CD4-positive, CD25-positive, alpha-beta regulatory T cell (primary cell): ENCODE measurements at regions not wholly inside any gene's neighbourhood (a gene's known extent, or its start where the extent isn't known, plus 50 kb on each side); places are given as distances from the start of the nearest gene placed in this dataset.

Source experiments
- ATAC-seq, 2 donors: fragments of 150-1000 bp; cut with Tn5 transposase; one replicate each; pipeline ENCODE4 v1.10.0; 2021; ENCODE audit warnings: low read depth in 2 of 2, moderate number of reproducible peaks in 2 of 2, moderate library complexity in 1 of 2
- DNase-seq, 3 donors: peaks; one replicate each; pipeline versions ENCODE4 v3.0.0 to v3.0.0-alpha.2; 2012 to 2022; ENCODE audit warnings: mixed read lengths in 1 of 3
- H3K27ac ChIP-seq: one replicate; pipeline ENCODE4 v1.7.0; 2013; ENCODE audit warnings: mild to moderate bottlenecking, low read length; ENCODE audit not compliant: insufficient read depth, poor library complexity, severe bottlenecking
- H3K27me3 ChIP-seq: one replicate; pipeline ENCODE4 v1.7.0; 2013; ENCODE audit warnings: low read length; ENCODE audit not compliant: control insufficient read depth, insufficient read depth
- H3K36me3 ChIP-seq: one replicate; pipeline ENCODE4 v1.7.0; 2013; ENCODE audit warnings: mild to moderate bottlenecking, low read length, moderate library complexity; ENCODE audit not compliant: control insufficient read depth, insufficient read depth
- H3K4me1 ChIP-seq: 2 replicates; pipeline ENCODE4 v1.7.0; 2013; ENCODE audit warnings: mild to moderate bottlenecking, low read length; ENCODE audit not compliant: insufficient read depth, control insufficient read depth, poor library complexity, severe bottlenecking
- H3K4me3 ChIP-seq: one replicate; pipeline ENCODE4 v1.7.0; 2013; ENCODE audit warnings: low read depth, mild to moderate bottlenecking, low read length, moderate library complexity
- H3K9me3 ChIP-seq, 2 experiments: 1 replicate in 1 of 2; 2 replicates in 1 of 2; pipeline ENCODE4 v1.7.0; 2013; ENCODE audit warnings: low read length in 2 of 2, mild to moderate bottlenecking in 1 of 2, moderate library complexity in 1 of 2; ENCODE audit not compliant: control insufficient read depth in 2 of 2
- H3K27ac Mint-ChIP-seq, 3 donors: one replicate each; pipeline ENCODE4 v1.8.0; 2020 to 2022; ENCODE audit warnings: mild to moderate bottlenecking in 3 of 3, mixed read lengths in 3 of 3, moderate library complexity in 2 of 3
- H3K27me3 Mint-ChIP-seq: one replicate; pipeline ENCODE4 v1.8.0; 2022; ENCODE audit warnings: mild to moderate bottlenecking, mixed read lengths
- H3K36me3 Mint-ChIP-seq: one replicate; pipeline ENCODE4 v1.8.0; 2020; ENCODE audit warnings: mixed read lengths
- H3K4me1 Mint-ChIP-seq, 4 donors: one replicate each; pipeline ENCODE4 v1.8.0; 2020 to 2022; ENCODE audit warnings: mixed read lengths in 4 of 4, mild to moderate bottlenecking in 1 of 4
- H3K4me3 Mint-ChIP-seq, 4 donors: one replicate each; pipeline ENCODE4 v1.8.0; 2020 to 2022; ENCODE audit warnings: mild to moderate bottlenecking in 4 of 4, mixed read lengths in 4 of 4, moderate library complexity in 3 of 4
- H3K9me3 Mint-ChIP-seq, 7 donors: one replicate each; pipeline ENCODE4 v1.8.0; 2020 to 2022; ENCODE audit warnings: mixed read lengths in 7 of 7, mild to moderate bottlenecking in 3 of 7, moderate library complexity in 2 of 7

DNA sequence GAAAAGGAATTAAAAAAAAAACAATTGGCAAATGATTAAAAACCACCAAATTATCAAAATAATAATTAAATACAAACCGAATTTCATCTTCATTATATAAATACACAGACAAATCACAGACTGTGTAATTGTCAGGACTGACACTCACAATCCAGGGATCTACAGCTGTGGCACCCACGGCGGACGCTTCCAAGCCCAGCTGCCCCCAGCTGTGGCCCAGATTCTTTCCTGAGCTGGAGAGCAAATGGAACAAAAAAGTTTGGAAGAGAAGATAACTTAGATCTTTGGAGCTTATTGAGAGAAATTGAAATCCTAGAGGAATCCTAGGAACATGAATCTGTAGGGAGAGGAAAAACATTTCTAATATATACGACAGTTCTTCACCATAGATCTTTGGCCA is 316.1 kb downstream of the OTUD1 start:
- Mint-ChIP-seq H3K4me1 (no peaks in the 10 kb centered on the region), H3K27ac (no peak overlapping the region), H3K27me3 (no peaks in the 10 kb centered on the region), H3K9me3 (no peaks in the 10 kb centered on the region), H3K36me3 (no peaks in the 10 kb centered on the region), H3K4me3 (no peak overlapping the region)
- no peaks in the 10 kb centered on the region for H3K27me3 ChIP-seq
- DNase-seq (no peak), ATAC-seq (no peak)
- H3K36me3 ChIP-seq, result no peaks in the 10 kb centered on the region
- H3K4me1 ChIP-seq, result no peaks in the 10 kb centered on the region
- no peak overlapping the region for H3K27ac ChIP-seq
- H3K4me3 ChIP-seq, result no peak overlapping the region
- no peaks in the 10 kb centered on the region for H3K9me3 ChIP-seq

GRCh38 chr10:23755556-23755955 is 316.7 kb downstream of the OTUD1 start:
- H3K27ac ChIP-seq, result no peak overlapping the region
- no peaks in the 10 kb centered on the region for H3K27me3 ChIP-seq
- H3K4me1 ChIP-seq, result no peaks in the 10 kb centered on the region
- no peak overlapping the region for H3K4me3 ChIP-seq
- Mint-ChIP-seq H3K36me3 (no peaks in the 10 kb centered on the region), H3K4me1 (no peaks in the 10 kb centered on the region), H3K9me3 (peaks cover 0 to 5% (median 0%) of the 10 kb centered on the region in 7 donors), H3K27ac (no peak overlapping the region), H3K27me3 (no peaks in the 10 kb centered on the region), H3K4me3 (no peak overlapping the region)
- no peaks in the 10 kb centered on the region for H3K9me3 ChIP-seq
- DNase-seq, result no peak
- no peak for ATAC-seq
- H3K36me3 ChIP-seq, result no peaks in the 10 kb centered on the region

DNA sequence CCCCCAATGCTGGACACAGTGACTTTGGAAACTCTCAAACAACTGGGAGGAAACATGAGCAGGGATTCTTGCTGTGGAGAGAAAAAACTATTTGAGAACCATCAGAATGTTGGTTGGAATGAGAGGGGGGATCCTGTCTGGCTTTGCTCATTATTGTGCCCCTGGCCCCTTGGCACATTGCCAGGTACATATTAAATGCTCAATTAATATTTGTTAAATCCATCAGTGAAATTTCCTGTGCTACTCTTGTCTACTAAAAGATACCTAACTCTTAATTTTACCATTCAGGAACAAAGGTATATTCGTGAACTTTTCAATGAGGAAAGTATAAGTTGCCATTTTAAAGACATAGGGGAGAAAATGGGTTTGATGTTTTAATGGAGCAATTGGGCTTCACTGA is 329.4 kb downstream of the OTUD1 start:
- Histone ChIP-seq H3K27me3 (no peaks in the 10 kb centered on the region), H3K9me3 (peaks cover 0 to 1% of the 10 kb centered on the region in 2 experiments), H3K27ac (no peak overlapping the region), H3K4me1 (no peaks in the 10 kb centered on the region), H3K4me3 (no peak overlapping the region), H3K36me3 (no peaks in the 10 kb centered on the region)
- Mint-ChIP-seq H3K9me3 (peaks cover 2 to 17% (median 8%) of the 10 kb centered on the region in 7 donors), H3K27me3 (no peaks in the 10 kb centered on the region), H3K4me3 (no peak overlapping the region), H3K27ac (no peak overlapping the region), H3K36me3 (no peaks in the 10 kb centered on the region), H3K4me1 (no peaks in the 10 kb centered on the region)
- no peak for ATAC-seq
- no peak for DNase-seq

- Mint-ChIP-seq H3K4me3 (no peak overlapping the region), H3K9me3 (peaks cover 0 to 3% (median 2%) of the 10 kb centered on the region in 7 donors), H3K27me3 (no peaks in the 10 kb centered on the region), H3K27ac (no peak overlapping the region), H3K36me3 (no peaks in the 10 kb centered on the region), H3K4me1 (no peaks in the 10 kb centered on the region)
- Histone ChIP-seq H3K27me3 (no peaks in the 10 kb centered on the region), H3K36me3 (no peaks in the 10 kb centered on the region), H3K27ac (no peak overlapping the region), H3K4me1 (no peaks in the 10 kb centered on the region), H3K9me3 (no peaks in the 10 kb centered on the region), H3K4me3 (no peak overlapping the region)
- ATAC-seq (no peak), DNase-seq (no peak)
Observed at GRCh38 chr10:23777153-23777552, 338.3 kb downstream of the OTUD1 start.

- H3K9me3 Mint-ChIP-seq, result peaks cover 0 to 3% (median 1%) of the 10 kb centered on the region in 7 donors
- no peaks in the 10 kb centered on the region for H3K4me1 Mint-ChIP-seq
- no peak overlapping the region for H3K27ac Mint-ChIP-seq
- no peak overlapping the region for H3K4me3 Mint-ChIP-seq
- ATAC-seq (no peak), DNase-seq (no peak)
- no peaks in the 10 kb centered on the region for H3K4me1 ChIP-seq
- H3K9me3 ChIP-seq, result no peaks in the 10 kb centered on the region
- no peaks in the 10 kb centered on the region for H3K36me3 ChIP-seq
- H3K4me3 ChIP-seq, result no peak overlapping the region
- H3K27ac ChIP-seq, result no peak overlapping the region
- no peaks in the 10 kb centered on the region for H3K27me3 ChIP-seq
- no peaks in the 10 kb centered on the region for H3K27me3 Mint-ChIP-seq
- no peaks in the 10 kb centered on the region for H3K36me3 Mint-ChIP-seq
Observed at GRCh38 chr10:23779301-23779700, 340.4 kb downstream of the OTUD1 start.

DNA sequence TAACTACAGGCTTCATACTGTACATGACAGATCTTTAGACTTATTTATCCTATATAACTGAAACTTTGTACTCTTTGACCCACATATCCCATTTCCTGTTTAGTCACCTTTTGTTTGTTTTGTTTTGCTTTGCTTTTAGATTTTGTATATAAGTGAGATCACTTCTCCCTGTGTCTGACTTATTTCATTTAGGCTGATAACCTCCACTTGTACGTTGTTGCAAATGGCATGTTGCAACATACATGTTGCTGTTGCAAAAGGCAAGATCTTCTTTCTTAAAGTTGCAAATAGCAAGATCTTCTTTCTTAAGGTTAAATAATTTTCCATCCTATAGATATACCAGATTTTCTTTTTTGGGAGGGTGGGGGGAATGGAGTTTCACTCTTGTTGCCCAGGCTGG is 341.5 kb downstream of the OTUD1 start:
- Histone ChIP-seq H3K4me3 (no peak overlapping the region), H3K9me3 (no peaks in the 10 kb centered on the region), H3K36me3 (no peaks in the 10 kb centered on the region), H3K27ac (no peak overlapping the region), H3K4me1 (no peaks in the 10 kb centered on the region), H3K27me3 (no peaks in the 10 kb centered on the region)
- Mint-ChIP-seq H3K27me3 (no peaks in the 10 kb centered on the region), H3K4me1 (no peaks in the 10 kb centered on the region), H3K4me3 (no peak overlapping the region), H3K9me3 (peaks cover 0 to 3% (median 1%) of the 10 kb centered on the region in 7 donors), H3K36me3 (no peaks in the 10 kb centered on the region), H3K27ac (no peak overlapping the region)
- no peak for DNase-seq
- no peak for ATAC-seq

GRCh38 chr10:23786594-23786993 is 347.7 kb downstream of the OTUD1 start:
- Mint-ChIP-seq H3K4me1 (no peaks in the 10 kb centered on the region), H3K27ac (no peak overlapping the region), H3K36me3 (no peaks in the 10 kb centered on the region), H3K27me3 (no peaks in the 10 kb centered on the region), H3K4me3 (no peak overlapping the region), H3K9me3 (peaks cover 0 to 3% (median 0%) of the 10 kb centered on the region in 7 donors)
- Histone ChIP-seq H3K9me3 (no peaks in the 10 kb centered on the region), H3K4me3 (no peak overlapping the region), H3K36me3 (no peaks in the 10 kb centered on the region), H3K27me3 (no peaks in the 10 kb centered on the region), H3K27ac (no peak overlapping the region), H3K4me1 (no peaks in the 10 kb centered on the region)
- no peak for ATAC-seq
- no peak for DNase-seq

DNA sequence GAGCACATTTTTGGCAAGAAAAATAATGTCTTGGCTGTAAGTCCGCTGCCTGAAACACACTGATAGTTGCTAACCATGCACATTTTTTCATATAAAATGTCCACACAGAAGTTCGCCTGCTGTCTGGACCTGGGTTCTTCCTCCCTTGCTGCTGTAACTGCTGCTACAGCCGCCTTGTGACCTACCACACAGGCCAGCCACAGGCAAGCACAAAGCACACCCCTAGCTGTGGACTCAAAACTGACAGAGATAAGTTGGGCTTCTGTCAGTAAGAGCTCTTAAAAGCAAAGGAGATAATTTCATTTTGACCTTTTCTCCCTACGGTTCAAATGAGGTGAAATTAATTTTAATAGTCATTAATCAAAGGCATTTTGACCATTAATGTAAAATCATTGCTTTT is 354.7 kb downstream of the OTUD1 start:
- H3K27me3 ChIP-seq, result no peaks in the 10 kb centered on the region
- no peak overlapping the region for H3K4me3 Mint-ChIP-seq
- ATAC-seq, result no peak
- no peaks in the 10 kb centered on the region for H3K36me3 Mint-ChIP-seq
- no peaks in the 10 kb centered on the region for H3K9me3 ChIP-seq
- H3K27me3 Mint-ChIP-seq, result no peaks in the 10 kb centered on the region
- H3K9me3 Mint-ChIP-seq, result peaks cover 0 to 3% (median 0%) of the 10 kb centered on the region in 7 donors
- no peak overlapping the region for H3K27ac Mint-ChIP-seq
- no peak overlapping the region for H3K4me3 ChIP-seq
- no peaks in the 10 kb centered on the region for H3K4me1 ChIP-seq
- H3K36me3 ChIP-seq, result no peaks in the 10 kb centered on the region
- H3K4me1 Mint-ChIP-seq, result peaks cover 0 to 2% (median 0%) of the 10 kb centered on the region in 4 donors
- no peak overlapping the region for H3K27ac ChIP-seq
- DNase-seq, result no peak
